ENCODE measurements at regions not wholly inside any gene's neighbourhood (a gene's known extent, or its start where the extent isn't known, plus 50 kb on each side); places are given as distances from the start of the nearest gene placed in this dataset.

DNA sequence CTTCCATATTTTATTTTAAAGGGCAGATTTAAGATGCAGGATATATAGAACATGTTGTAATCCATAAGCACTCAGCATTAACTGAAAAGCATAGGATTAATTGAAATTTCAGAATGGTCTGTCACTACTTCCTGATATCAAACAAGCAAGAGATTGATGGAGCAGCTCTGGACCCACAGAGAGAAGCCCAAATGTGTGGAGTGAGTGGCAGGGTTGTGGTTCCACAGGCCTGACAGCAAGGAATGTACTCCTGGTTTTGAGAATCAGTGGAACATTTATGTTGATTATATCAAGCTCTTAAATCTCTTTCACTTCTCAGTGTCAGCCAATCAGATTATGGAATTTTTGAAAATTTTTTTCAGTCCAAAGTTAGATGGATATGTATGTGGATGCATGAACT lies 267.6 kb upstream of the PRICKLE1 start:
- DNase-seq = no peak
- intact Hi-C loops (cut with DNase I) = no loop called here

DNA sequence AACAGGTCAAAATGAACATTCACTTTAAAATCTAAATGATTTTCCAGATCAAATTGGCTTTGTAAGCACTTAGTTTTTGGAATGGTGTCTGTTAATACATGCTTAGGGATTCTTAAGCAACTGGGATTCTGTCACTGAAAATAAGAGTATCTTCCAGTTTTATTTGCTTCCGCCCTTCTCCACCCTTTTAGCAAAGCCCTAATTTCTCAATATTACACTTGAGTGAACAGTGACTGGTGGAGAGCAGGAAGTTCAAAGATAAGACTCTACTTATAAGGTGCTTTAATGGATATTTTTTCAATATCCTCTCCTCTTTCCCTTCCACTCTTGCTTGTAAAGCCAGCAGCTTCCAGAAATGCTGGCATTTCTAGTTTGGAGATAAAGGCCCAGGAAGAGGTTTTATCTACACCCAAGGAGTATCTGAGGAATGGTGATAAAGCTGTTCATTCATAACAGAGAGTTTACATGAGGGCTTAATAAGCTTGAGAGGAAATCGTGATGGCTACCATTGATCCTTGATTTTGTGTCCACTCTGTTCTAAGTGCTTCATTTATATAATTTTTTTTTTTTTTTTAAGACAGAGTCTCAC lies 265.9 kb upstream of the PRICKLE1 start:
- intact Hi-C loops (cut with DNase I) = no loop called here
- no peak for DNase-seq

DNA sequence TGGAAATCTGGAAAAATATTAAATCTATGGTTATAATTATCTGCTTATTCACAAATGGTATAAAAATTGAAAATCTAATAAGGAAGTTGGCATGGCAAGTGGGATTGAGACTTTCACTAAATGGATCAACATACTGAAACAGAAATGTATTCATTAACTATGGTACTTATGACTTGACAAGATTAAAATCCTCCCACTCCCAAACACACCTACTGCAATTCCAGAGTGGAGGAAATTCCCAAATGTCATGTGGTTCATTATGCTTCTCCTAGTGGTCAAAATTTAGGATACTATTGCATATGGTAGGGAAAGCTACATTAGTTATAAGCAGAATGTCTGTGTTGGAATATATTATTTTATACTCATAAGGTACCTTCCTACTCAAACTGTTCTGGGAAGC lies 265.3 kb upstream of the PRICKLE1 start:
- intact Hi-C loops (cut with DNase I) = no loop called here
- no peak for DNase-seq

DNA sequence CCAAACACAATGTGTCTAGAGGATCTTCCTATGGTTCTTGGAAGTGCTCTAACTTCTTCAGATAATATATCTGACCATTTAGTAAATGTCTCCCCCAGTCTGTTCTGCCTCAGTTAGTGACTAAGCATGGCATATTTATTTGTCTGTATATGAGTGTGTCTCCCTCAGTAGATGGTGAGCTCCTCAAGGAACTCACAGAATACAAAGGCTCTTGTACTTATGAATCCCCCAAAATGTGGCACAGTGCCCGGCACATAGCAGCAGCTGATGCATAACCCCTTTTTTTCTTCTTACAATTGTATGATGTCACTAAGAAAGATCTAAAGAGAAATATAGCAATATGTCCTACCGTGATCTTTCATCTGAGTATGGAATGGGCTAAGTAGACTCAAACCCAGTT lies 264.7 kb upstream of the PRICKLE1 start:
- DNase-seq = no peak
- intact Hi-C loops (cut with DNase I) = no loop called here

DNA sequence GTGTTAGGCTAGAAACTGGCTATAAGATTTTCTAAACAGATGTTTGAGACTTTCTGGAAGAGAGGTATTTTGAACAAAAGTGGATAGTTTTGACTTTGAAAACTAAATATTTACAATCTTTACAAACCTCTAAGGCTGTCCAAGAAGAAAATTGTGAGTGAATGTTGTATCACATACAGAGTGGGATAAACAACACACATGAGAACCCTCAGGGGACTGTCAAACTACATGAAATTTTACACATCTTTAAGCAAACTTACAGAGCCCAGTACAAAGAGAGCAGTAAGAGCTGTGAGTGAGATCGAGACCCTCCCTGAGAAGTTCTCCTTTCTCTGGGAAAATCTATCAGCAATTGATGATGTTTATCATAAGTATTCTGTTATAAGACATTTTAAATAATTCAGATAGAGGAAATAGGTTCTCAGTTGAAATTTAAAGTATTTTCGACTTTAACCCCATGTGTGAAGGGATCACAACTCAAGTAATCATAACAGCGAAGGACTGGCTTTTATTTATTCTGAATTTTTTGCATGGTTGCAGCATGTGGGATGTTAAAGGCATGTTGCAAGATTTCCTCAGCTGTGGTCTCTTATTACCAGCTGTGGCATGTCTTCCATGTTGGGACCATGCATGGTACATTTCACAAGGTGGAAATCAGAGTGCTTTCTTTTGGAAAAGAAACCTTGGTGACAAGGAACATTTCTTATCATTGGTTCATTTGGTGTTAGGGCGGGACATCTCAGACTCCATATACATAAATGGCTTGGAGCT lies 264.0 kb upstream of the PRICKLE1 start:
- intact Hi-C loops (cut with DNase I) = no loop called here
- no peak for DNase-seq

DNA sequence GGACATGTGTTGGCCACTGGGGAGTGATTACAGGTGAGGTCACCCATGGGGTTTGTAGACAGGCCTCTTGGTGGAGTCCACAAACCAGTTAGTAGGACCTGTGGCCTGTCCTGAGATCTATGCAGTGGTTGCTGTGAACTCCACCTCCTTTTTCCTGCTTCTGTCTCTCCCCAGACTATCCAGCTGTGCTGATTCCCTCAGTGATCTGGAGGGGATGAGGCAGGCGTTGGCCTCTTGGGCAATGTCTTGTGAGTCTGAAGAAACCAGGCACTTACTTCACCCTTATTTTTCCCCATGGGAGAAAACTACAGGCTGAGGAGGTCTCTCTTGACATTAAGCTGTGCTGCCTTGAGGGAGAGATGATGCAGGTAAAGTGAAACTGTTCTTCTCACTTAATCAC lies 257.2 kb upstream of the PRICKLE1 start:
- intact Hi-C loops (cut with DNase I) = no loop called here
- DNase-seq = no peak

DNA sequence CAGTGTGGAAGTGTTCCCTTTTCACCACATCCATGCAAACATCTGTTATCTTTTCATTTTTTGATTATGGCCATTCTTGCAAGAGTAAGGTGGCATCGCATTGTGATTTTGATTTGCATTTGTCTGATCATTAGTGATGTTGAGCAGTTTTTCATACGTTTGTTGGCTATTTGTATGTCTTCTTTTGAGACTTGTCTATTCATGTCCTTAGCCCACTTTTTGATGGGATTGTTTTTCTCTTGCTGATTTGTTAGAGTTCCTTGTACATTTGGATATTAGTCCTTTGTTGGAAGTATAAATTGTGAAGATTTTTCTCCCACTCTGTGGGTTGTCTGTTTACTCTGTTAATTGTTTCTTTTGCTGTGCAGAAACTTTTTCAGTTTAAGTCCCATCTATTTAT lies 244.5 kb upstream of the PRICKLE1 start:
- intact Hi-C loops (cut with DNase I) = no loop called here
- DNase-seq = no peak

DNA sequence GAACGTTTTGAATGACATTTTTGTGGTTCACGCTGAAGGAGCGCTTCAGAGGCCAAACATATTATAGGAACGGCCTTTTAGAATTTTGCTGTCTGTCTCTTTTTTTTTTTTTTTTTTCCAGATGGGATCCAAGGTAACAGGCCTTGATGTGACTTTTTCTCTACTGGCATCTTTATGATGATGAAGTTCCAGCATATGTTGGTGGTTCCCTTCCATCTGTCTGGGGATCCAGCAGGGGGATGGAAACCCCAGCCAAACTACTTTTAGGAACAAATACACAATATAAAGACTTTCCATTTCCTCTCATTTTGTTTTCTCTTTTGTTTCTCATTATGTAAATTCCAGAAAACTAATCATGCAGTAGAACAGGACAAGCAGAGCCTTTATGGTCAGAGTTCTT lies 239.3 kb upstream of the PRICKLE1 start:
- no peak for DNase-seq
- intact Hi-C loops (cut with DNase I) = no loop called here

DNA sequence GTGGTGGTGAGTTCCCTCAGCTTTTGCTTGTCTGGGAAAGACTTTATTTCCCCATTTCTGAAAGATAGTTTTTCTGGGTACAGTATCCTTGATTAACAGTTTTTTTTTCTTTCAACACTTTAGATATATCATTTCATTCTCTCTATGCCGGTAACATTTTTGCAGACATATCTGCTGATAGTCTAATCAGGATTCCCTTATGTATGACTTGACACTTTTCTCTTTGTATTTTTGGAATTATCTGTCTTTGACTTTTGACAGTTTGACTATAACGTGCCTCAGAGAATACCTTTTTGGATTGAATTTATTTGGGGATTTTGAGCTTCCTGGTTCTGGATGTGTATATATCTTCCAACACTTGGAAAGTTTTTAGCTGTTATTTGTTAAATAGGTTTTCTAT lies 234.8 kb upstream of the PRICKLE1 start:
- intact Hi-C loops (cut with DNase I) = no loop called here
- DNase-seq = no peak

DNA sequence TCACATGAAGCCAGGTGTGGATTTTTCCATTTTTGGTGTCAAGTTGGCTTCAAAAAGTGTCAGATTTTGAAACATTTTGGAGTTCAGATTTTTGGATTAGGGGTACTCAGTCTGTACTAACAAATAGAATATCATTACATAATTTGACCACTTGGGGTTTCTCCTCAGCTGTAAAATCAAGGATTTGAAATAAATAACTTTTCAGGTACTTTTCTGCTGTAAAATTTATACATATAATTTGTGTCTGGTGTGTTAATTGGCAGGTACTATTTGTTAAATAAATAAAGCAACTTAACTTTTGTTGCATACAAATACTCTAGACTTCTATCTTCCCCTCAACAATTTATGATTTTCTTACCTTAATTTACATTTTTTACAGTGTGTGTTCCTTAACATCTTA lies 234.1 kb upstream of the PRICKLE1 start:
- no peak for DNase-seq
- intact Hi-C loops (cut with DNase I) = no loop called here

DNA sequence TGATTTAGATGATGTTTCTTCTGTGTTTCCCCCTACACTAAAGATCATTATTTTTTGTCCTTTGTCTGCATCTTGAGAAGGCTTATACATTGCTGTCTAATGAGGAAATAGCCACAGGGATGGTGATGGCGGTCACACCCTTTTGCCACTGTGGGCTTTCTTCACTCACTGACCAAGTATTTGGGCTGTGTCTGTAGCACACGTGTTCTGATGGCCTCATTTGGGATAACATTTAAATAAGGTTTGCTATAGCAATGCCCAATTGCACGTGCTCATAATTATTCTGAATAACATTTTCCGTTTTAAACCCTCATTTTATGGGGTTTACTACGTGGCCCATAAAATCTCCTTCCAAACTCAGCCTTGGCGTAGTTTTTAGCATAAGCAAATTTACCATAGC lies 230.3 kb upstream of the PRICKLE1 start:
- intact Hi-C loops (cut with DNase I) = no loop called here
- DNase-seq = no peak

DNA sequence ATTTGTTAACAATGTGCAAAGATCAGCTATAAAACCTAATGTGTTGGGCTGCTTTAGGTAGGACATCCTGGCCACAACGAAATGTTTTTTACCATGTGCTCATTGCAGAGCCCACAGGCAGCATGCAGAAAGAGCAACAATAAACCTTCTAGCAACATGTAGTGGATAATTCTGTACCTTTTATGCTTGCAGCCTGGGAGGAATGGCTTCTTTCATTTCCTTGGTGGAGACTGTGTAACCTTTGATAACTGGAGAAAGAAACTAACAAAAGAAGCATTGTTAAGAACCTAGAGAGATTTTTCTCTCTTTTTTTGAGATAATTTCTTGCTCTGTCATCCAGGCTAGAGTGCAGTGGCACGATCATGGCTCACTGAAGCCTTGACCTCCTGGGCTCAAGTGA lies 225.5 kb upstream of the PRICKLE1 start:
- no peak for DNase-seq
- intact Hi-C loops (cut with DNase I) = no loop called here

DNA sequence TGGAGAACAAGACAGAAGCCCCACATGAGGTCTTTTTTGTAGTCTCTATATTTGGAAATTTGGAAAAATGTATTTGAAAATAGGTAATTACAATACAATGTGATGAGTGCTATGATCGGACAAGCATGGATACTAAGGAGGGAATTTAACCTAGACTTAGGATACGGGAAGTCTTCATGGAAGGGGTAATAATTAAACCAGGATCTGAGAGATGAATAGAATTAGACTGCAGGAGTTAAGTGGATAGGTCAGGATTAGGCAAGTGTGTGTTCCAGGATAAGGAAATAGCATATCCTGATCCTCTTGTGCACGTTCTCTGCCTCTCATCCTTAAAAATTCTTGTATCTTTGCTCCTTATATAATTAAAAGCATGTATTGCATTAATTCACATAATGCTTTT lies 223.3 kb upstream of the PRICKLE1 start:
- intact Hi-C loops (cut with DNase I) = no loop called here

DNA sequence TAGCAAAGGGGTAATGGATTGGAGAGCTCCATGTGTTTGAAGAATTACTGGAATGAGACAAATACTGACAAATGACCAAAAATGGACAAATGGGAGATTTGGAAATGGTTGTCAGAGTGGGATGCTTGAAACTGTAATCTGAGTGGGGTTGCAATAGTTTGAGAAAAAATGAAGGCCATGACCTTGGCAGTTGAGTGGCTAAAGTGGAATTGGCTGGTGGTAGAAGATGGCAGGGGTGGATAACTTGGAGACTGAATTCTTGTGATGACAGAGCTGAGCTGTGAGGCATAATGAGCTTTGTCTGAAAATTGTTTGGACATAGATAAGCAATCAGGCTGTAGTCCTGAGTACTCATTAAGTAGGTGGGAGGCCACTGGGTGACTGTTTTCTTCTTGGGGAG lies 222.5 kb upstream of the PRICKLE1 start:
- intact Hi-C loops (cut with DNase I) = no loop called here
- DNase-seq = no peak

More for the DNA sequence above, 223.3 kb upstream of the PRICKLE1 start:
- DNase-seq = no peak

DNA sequence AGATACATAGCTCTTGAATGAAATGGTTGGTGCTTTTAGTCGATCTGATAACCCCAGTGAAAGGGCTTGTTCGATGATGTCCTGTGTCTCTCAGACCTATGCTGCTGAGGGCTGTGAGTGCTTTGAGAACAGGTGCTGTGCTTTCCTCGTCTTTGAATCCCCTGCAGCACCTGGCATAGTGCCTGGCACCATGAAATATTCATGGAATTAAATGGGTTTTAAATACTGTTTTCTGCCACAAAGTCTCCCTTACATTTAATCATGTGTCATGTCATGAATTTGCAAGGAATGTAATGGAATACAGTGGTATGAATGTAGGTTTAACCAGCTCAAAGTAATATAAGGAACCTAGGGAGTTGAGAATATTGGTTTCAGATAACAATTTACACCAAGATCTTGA lies 220.5 kb upstream of the PRICKLE1 start:
- DNase-seq = no peak
- intact Hi-C loops (cut with DNase I) = no loop called here

DNA sequence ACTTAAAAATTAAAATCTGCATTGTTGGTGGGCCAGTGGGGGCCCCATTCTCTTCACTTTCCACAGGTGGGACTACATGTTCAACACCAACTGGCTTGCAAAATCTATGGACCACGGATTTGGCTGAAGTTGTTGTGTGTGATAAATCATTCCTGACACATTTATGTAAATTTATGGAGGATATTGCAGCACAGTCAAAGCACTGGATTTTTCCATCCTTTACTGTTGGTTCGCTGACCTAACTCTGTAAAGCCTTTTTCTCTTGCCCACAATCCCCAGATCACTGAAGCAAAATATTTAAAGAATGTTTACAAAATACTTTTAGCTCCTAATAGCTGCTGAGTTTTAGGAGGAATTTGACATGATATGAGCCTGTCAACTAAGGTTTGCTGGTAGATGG lies 219.7 kb upstream of the PRICKLE1 start:
- DNase-seq = no peak
- intact Hi-C loops (cut with DNase I) = no loop called here

DNA sequence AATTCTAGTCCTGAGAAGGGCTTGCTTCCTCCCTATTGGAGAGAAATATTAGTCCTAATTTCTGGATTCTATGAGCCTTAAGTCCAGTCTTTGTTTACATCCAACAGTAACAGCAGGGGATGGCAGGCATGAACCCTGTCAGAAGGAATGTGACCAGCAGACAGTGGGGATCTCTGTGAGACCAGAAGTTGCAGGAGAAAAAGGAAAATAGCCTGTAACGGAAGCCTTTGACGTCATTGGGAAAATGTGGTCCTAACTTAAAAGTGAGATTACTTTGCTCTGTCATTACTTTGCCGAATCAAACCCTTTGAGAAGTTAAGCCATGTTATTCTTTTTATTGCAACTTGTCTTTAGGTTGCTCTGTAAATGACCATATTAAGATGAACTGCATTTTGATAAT lies 218.2 kb upstream of the PRICKLE1 start:
- DNase-seq = no peak
- intact Hi-C loops (cut with DNase I) = no loop called here

DNA sequence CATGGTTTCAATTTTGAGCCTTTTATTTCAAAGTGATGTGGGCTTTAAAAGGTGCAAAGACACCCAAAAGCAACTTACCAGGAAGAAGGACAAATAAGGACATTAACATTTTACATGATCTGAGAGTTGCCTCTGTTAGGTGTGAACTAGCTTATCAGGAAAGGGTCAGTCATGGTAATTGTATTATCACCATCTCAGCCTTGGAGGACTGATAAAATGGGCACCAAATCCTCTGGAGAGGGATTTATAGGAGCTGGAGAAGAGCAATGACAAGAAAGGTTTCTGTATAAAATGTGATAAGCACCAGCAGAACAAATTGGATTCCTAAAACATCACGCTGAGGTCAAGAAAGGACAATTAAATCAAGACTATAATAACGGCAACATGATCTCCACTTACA lies 217.7 kb upstream of the PRICKLE1 start:
- no peak for DNase-seq
- intact Hi-C loops (cut with DNase I) = no loop called here

DNA sequence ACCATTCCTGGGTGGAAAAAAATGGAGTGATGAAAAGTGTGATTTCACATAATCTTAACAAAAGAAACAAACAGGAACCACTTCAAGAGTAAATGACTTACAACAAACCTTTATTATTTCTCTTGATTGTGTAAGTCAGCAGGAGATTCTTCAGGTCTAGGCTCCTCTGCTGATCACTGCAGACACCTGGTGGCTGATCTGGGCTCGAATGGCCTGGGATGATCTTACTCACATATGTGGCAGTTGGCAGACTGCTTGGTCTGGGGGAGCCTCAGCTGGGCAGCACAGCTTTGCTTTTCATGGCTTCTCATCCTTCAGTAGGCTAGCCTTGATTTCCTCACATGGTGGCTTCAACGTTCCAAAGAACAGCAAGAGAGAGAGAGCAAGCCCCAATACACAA lies 215.4 kb upstream of the PRICKLE1 start:
- no peak for DNase-seq
- intact Hi-C loops (cut with DNase I) = no loop called here

DNA sequence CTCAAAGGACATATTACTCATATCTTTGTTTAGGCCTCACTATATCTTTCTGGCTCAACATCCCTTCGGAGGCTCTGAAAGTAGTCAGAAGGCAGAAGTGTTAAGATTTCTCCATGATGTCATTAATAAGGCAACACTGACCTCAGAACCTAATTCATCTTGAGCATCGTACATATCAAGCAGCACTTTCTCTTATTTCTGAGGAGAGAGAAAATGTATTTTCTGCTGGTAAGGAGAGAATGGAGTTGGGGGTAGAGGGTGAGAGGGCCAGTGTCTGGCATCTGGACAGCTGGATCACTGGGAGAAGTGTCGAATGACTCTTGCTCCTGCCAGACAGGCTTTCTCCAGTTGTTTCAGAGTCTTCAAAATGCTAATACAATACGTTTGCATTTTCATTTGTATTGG lies 213.2 kb upstream of the PRICKLE1 start:
- intact Hi-C loops (cut with DNase I) = no loop called here
- DNase-seq = no peak

DNA sequence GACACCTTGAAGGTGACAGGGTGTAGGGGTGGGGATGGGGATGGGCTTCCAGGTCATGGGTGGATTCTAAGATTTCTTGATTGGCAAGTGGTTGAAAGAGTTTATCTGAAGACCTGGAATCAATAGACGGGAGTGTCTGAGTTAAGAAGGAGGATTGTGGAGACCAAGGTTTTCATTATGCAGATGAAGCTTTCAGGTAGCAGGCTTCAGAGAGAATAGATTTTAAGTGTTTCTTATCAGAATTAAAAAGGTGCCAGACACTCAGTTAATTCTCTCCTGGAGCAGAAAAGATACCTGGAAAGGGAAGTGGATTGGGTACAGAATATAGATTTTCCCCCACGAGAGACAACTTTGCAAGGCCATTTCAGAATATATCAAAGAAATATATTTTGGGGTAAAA lies 211.7 kb upstream of the PRICKLE1 start:
- no peak for DNase-seq
- intact Hi-C loops (cut with DNase I) = no loop called here

Data from head of caudate nucleus (tissue), 42 donors.